ENCODE measurements at regions not wholly inside any gene's neighbourhood (a gene's known extent, or its start where the extent isn't known, plus 50 kb on each side); places are given as distances from the start of the nearest gene placed in this dataset.

GRCh38 chr20:34163307-34163706 lies 51.3 kb upstream of the EIF2S2 start:
- no peak for TF ChIP-seq CTCF (IDR thresholded peaks at IDR 0.05; ENCODE audit: low read length, missing control alignments)
- DNase-seq (ENCODE audit: low read depth), result no peak
- no peak overlapping the region for H3K4me3 ChIP-seq (replicated peaks; ENCODE audit: low read depth, low read length)

GRCh38 chr20:34164381-34164984 lies 52.4 kb upstream of the EIF2S2 start:
- no peak for TF ChIP-seq CTCF (IDR thresholded peaks at IDR 0.05; ENCODE audit: low read length, missing control alignments)
- DNase-seq (ENCODE audit: low read depth), result no peak
- no peak overlapping the region for H3K4me3 ChIP-seq (replicated peaks; ENCODE audit: low read depth, low read length)

GRCh38 chr20:34165018-34165619 lies 53.1 kb upstream of the EIF2S2 start:
- peak; percentile 11 for DNase-seq (ENCODE audit: low read depth)
- no peak for TF ChIP-seq CTCF (IDR thresholded peaks at IDR 0.05; ENCODE audit: low read length, missing control alignments)

GRCh38 chr20:34171640-34172039 lies 59.6 kb upstream of the EIF2S2 start:
- DNase-seq (ENCODE audit: low read depth), result no peak
- no peak overlapping the region for H3K4me3 ChIP-seq (replicated peaks; ENCODE audit: low read depth, low read length)
- TF ChIP-seq CTCF (IDR thresholded peaks at IDR 0.05; ENCODE audit: low read length, missing control alignments), result no peak

More at GRCh38 chr20:34165018-34165619, 53.1 kb upstream of the EIF2S2 start:
- no peak overlapping the region for H3K4me3 ChIP-seq (replicated peaks; ENCODE audit: low read depth, low read length)

- H3K4me3 ChIP-seq (replicated peaks; ENCODE audit: low read depth, low read length), result no peak overlapping the region
- DNase-seq (ENCODE audit: low read depth), result no peak
- no peak for TF ChIP-seq CTCF (IDR thresholded peaks at IDR 0.05; ENCODE audit: low read length, missing control alignments)
Measured at GRCh38 chr20:34172926-34173325, 60.9 kb upstream of the EIF2S2 start.

GRCh38 chr20:34175079-34175478 lies 63.0 kb upstream of the EIF2S2 start:
- no peak for TF ChIP-seq CTCF (IDR thresholded peaks at IDR 0.05; ENCODE audit: low read length, missing control alignments)
- H3K4me3 ChIP-seq (replicated peaks; ENCODE audit: low read depth, low read length), result no peak overlapping the region
- DNase-seq (ENCODE audit: low read depth), result no peak

GRCh38 chr20:34175879-34176278 lies 63.8 kb upstream of the EIF2S2 start:
- H3K4me3 ChIP-seq (replicated peaks; ENCODE audit: low read depth, low read length), result no peak overlapping the region
- no peak for DNase-seq (ENCODE audit: low read depth)
- no peak for TF ChIP-seq CTCF (IDR thresholded peaks at IDR 0.05; ENCODE audit: low read length, missing control alignments)
